Activated naive CD4-positive, alpha-beta T cell (primary cell): ENCODE measurements at regions not wholly inside any gene's neighbourhood (a gene's known extent, or its start where the extent isn't known, plus 50 kb on each side); places are given as distances from the start of the nearest gene placed in this dataset.
"Not testable (repeated sequence)": the region's sequence is repeated elsewhere in the genome, so short reads cannot be mapped to it uniquely, and the experiment has no call there.

ENCODE experiments used
- DNase-seq, 4 experiments: peaks; one replicate each; lab custom pipeline; 2025; lab: John Stamatoyannopoulos, UW

GRCh38 chr5:118378959-118379358 lies 609.4 kb downstream of the DTWD2 start:
- DNase-seq, result no peak

DNA sequence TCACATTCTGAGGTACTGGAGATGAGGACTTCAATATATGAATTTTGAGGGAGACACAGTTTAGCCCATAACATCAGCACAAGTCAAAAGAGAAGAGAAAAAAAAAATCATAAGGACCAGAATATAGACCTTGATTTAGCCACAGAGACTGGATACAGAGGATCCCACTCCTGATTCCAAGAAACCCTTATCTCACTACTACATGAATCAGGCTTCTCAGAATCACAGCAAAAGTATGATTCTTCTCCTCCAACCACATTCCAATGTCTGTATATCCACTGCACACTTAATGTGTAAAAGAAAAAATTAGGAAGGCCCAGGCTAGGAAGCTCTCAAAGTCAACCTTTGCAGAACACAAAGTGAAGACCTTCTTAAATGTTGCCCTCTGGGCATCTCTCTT lies 610.9 kb downstream of the DTWD2 start:
- no peak for DNase-seq

DNA sequence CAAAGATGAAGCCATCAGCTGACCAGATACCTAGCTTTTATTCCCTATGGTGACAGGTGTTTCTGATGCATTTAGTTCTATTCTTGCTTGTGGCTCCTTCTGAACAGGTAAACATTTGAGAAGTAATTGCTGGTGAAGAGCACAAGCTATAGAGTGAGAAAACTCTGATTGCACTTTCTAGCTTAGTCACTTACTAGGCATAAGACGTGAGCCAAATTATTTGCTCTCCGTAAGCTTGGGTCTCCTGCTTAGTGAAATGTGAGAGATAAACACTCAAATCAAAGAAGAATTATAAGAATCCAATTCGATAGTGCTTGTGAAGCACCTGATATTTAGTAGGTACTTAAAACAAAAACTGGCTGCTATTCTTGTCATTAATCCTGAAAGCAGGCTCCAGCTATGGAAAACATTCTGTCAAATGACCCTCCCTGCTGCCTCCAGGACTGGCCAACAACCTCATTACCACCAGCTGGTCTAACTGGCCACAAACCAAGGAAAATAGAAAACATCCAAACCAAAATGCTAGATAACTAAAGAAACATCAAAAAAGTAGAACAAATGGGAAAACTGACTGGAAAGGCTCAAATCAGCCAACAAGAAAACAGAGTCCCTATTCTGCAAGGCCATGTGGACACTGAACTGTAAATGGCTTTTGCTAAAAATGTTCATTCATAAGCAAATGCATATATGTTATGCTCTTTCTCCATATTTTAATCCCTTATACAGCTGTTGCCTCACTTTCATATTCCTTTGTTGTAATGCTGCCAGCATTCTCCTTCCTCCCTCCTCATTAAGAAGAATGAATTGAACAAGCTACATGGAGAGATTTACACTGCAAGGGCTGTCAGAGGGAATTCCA lies 616.1 kb downstream of the DTWD2 start:
- no peak for DNase-seq

GRCh38 chr5:118366429-118366828 lies 621.9 kb downstream of the DTWD2 start:
- no peak for DNase-seq

- no peak for DNase-seq
Observed at GRCh38 chr5:118365718-118366117, 622.6 kb downstream of the DTWD2 start.

DNA sequence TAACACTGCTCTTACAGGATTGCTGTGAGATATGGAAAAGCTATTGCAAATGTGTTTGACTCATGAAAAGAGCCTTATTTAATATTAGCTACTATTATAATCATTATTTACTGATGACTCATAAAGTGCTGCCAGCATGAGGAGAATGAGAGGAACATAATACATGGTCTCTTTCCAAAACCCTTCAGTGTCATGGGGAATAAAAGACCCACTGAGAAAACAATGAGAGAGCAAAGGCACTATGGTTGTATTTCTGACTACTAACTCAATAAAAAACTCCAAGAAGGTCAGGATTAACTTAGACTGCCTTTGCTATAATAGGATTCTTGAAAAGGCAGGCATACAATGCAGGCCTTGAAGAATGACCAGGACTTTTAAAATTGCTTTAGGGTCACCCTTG lies 633.5 kb downstream of the DTWD2 start:
- no peak for DNase-seq

- DNase-seq, result no peak
Observed at GRCh38 chr5:118353970-118354369, 634.4 kb downstream of the DTWD2 start.

DNA sequence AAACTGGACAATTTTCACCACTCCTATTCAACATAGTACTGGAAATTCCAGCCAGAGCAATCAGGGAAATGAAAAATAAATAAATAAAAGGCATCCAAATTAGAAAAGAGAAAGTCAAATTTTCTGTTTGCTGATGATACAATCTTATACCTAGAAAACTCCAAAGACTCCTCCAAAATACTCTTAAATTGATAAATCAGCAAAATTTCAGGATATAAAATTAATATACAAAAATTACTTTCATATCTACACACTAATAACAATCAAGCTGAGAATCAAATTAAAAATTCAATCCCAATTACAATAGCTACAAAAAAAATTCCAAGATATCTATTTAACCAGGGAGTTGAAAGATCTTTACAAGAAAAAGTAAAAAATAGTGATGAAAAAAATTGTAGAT lies 651.9 kb downstream of the DTWD2 start:
- no peak for DNase-seq

GRCh38 chr5:118327389-118327788 lies 661.0 kb downstream of the DTWD2 start:
- DNase-seq, result no peak

DNA sequence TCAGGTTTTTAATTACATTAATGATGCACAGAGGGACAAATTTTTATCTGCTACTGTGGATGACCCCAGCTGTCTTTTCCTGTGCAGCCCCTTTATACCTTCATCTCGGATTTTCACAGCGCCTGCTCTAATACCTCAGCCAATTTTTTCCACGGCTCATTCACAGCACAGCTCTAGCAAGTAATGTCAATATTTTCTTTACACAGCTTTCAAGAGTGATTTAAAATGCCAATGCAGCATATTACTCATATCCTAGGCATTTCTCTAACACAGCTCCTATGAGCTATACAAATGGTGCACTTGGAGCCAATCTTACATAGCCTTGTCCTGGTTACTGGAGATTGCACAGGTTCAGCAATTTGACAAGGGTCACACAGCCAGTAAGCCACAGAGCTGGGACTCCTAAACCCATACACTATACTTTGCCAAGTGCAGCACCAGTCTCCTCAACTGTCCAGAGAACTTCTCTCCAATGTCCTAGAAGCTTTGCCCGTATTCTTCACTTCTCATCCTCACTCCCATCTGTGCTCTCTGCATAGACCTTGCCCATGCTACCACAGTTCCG lies 661.8 kb downstream of the DTWD2 start:
- no peak for DNase-seq

GRCh38 chr5:118325931-118326330 lies 662.4 kb downstream of the DTWD2 start:
- no peak for DNase-seq

- not testable (repeated sequence) for DNase-seq
Observed at GRCh38 chr5:118323723-118324122, 664.6 kb downstream of the DTWD2 start.

GRCh38 chr5:118321081-118321480 lies 667.3 kb downstream of the DTWD2 start:
- no peak for DNase-seq

- no peak for DNase-seq
Observed at GRCh38 chr5:118320121-118320520, 668.2 kb downstream of the DTWD2 start.

DNA sequence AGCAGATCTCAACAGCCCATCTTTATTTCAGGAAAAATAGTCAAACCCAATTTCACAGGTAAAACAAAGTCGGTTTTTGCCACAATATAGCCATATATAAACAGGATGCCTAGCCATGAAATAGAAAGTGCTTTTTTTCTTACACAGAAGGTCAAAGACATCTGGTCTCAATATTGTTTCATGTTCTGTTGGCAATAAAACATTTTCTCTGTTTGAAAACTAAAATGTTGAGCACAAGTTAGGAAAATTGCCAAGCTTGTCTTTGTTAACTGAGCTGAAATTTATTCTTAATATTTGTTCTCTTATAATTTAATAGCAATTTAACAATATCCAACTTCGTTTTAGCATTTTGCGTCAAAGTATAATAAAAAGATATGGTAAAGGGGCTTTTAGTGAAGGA lies 673.4 kb downstream of the DTWD2 start:
- no peak for DNase-seq

GRCh38 chr5:118311103-118311819 lies 677.1 kb downstream of the DTWD2 start:
- DNase-seq, result no peak

GRCh38 chr5:118310401-118310800 lies 677.9 kb downstream of the DTWD2 start:
- no peak for DNase-seq

DNA sequence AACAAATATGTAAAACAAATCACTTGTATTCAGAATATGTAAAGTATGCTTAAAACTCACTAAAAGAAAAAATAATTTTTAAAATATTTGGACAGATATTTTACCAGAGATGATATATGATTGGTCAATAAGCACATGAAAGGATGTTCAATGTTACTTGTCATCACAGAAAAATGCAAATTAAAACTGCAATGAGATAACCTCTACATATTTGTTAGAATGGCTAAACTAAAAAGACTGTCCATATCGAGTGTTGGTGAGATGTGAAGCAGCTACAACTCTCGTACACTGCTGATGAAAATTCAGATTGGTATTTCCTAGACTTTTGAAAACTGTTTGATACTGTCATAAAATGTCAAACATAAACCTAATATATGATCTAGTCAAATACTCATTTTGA lies 685.1 kb downstream of the DTWD2 start:
- no peak for DNase-seq

GRCh38 chr5:118302786-118303185 lies 685.6 kb downstream of the DTWD2 start:
- no peak for DNase-seq

GRCh38 chr5:118301696-118302095 lies 686.7 kb downstream of the DTWD2 start:
- no peak for DNase-seq

- DNase-seq, result no peak
Observed at GRCh38 chr5:118295045-118295444, 693.3 kb downstream of the DTWD2 start.

- no peak for DNase-seq
Observed at GRCh38 chr5:118293378-118293777, 695.0 kb downstream of the DTWD2 start.

- no peak for DNase-seq
Observed at GRCh38 chr5:118290204-118290603, 698.1 kb downstream of the DTWD2 start.
